T47D (cell line): ENCODE measurements at regions not wholly inside any gene's neighbourhood (a gene's known extent, or its start where the extent isn't known, plus 50 kb on each side); places are given as distances from the start of the nearest gene placed in this dataset.
"Not testable (repeated sequence)": the region's sequence is repeated elsewhere in the genome, so short reads cannot be mapped to it uniquely, and the experiment has no call there.

Experiments used
- DNase-seq, 2 experiments: peaks; one replicate each; pipeline versions ENCODE4 v3.0.0 to v3.0.0-alpha.2; 2011 to 2012; ENCODE audit warnings: low read depth in 1 of 2, low spot score in 1 of 2
- JUND ChIP-seq: IDR thresholded peaks from 2 replicates; pipeline ENCODE4 v1.6.1; 2012; ENCODE audit warnings: low read depth
- in situ Hi-C: cut with HindIII; loops from 2 replicates; pipeline ENCODE4 v1.10.0; 2016; ENCODE audit warnings: low sequenced_read_pairs, low pct_unique_long_range_greater_than_20kb

DNA sequence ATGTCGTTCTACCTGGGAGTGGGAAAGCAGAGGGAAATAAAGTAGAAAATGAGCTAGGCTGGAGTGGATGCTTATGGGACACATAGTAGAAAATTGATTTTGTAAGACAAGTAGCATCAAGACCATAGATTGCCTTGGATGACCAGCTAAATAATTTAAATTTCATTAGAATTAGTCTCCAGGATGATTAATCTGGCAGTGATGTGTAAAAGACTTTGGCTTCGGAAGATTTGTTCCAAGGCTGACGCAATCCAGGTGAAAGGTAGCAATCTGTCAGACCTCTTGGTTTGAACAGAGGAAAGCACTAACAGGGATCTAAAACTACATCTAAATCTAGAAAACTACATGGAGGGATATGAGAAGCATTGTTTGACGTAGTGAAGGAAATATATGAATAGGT is 236.5 kb downstream of the ARL4A start:
- in situ Hi-C loops = no loop called here

DNA sequence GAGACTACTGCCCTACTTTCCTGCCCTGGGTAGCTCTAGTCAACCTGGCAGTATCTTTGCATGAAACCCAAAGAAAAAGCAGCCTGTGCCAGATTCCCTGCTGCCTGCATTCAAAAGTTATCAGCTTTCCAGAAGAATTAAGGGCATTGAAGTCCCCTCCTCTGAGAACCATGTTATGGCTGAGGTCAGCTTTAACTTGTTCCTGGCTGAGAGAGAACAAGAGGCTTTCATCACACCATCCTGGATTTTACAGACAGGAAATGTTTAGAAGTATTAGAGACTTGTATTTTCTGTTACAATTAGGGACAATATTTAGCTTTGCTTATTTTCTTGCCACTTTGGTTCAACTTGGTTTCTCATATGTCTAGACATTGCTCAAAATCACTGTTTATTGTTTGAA is 238.8 kb downstream of the ARL4A start:
- in situ Hi-C loops = no loop called here

More for the DNA sequence above, 236.5 kb downstream of the ARL4A start:
- TF ChIP-seq JUND = no peak
- DNase-seq = no peak

DNA sequence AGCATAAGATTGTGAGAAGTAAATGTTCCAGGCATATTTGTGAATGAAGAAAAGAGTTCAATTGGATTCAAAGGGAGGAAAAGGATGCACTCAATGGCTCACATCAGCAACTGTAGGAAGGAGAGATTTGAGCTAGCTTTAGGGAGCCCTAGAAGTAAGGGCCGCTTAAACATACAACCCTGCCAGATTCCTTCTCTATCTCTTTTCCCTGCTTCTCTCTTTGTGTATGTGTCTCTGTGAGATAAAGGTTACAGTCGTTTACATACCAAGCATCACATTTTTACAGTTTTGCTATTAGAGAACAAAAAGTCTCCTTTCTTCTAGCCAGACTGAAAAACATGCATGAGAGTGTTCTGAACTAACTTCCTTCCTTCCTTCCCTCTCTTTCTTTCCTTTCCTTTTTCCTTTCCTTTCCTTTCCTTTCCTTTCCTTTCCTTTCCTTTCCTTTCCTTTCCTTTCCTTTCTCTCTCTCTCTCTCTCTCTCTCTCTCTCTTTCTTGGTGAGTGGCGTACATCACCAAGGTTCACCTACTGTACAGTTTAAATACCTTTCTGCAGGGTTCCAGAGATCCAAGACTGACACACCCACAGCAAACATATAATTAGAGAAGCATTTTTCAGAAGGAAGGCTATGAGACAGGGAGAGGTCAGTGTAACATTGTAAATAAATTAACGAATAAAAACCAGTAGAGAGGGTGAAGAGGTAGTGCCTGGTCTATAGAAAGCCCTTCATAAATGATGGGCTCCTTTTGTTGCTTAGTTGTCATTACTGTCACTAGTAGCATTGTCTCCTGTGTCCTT is 240.4 kb downstream of the ARL4A start:
- TF ChIP-seq JUND = no peak
- in situ Hi-C loops = no loop called here
- no peak for DNase-seq

More for the DNA sequence above, 238.8 kb downstream of the ARL4A start:
- no peak for TF ChIP-seq JUND
- no peak for DNase-seq

DNA sequence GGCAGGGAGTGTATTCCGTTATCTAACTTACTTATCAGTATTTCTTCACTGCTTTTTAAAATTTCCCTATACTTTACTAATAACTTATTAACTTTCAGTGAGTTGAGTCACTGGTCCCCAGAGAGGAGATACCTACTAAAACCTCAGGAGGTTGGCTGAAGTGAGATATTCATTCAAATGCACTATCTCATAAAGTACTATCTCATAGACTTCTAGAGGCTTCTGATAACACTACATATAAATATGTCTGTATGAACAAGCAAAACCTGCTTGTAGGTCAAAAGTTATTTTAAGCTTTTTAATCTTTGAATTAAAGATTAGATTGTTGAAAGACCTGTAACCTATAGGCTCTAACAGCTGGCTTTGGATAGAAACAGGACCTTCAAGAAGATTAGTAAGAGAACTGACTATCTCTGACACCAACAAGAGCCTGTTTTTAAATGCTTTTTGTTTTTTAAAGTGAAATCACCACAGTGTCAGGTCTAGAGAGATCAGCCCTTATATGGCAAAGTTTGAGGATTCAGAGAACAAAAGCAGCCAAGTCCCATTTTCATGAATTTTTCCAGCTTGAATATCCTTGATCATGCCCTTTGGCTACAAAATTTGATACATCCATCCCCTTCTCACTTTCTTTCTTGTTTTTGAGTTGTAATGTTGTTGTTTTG is 242.2 kb downstream of the ARL4A start:
- DNase-seq = no peak
- in situ Hi-C loops = no loop called here
- TF ChIP-seq JUND = no peak

DNA sequence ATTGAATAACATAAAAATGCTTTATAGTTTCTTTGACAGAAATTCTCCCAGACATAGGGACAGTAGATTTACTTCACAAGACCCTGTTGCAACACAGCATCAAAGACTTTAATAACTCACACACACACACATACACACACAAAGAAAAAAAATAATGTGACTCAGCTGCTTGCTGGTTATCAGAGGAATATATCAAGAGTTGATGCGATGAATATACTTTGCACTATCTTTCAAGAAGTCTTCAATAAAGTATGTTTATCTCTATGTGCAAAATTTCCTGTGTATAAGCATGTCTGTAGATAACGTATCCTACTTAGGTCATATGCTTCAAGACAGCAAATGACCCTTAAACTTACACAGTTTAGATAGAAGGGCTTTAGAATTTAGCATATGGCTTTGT is 243.1 kb downstream of the ARL4A start:
- DNase-seq = no peak
- no peak for TF ChIP-seq JUND
- in situ Hi-C loops = no loop called here

DNA sequence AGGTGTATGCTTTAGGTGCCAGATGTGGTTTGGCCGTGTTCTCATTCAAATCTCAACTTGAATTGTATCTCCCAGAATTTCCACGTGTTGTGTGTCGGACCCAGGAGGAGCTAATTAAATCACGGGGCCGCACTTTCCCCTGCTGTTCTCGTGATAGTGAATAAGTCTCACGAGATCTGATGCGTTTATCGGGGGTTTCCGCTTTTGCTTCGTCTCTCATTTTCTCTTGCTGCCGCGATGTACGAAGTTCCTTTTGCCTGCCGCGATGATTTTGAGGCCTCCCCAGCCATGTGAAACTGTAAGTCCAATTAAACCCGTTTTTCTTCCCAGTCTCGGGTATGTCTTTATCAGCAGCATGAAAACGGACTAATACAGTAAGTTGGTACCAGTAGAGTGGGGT is 244.0 kb downstream of the ARL4A start:
- DNase-seq, in situ Hi-C loops: not testable (repeated sequence)

DNA sequence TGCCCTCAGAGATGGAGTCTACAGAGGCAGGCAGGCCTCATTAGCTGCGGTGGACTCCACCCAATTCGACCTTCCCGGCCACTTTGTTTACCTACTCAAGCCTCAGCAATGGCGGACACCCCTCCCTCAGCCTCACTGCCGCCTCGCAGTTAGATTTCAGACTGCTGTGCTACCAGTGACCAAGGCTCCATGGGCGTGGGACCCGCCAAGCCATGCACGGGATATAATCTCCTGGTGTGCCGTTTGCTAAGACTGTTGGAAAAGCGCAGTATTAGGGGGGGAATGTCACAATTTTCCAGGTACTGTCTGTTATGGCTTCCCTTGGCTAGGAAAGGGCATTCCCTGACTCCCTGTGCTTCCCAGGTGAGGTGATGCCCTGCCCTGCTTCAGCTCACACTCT is 252.3 kb downstream of the ARL4A start:
- in situ Hi-C loops = no loop called here

DNA sequence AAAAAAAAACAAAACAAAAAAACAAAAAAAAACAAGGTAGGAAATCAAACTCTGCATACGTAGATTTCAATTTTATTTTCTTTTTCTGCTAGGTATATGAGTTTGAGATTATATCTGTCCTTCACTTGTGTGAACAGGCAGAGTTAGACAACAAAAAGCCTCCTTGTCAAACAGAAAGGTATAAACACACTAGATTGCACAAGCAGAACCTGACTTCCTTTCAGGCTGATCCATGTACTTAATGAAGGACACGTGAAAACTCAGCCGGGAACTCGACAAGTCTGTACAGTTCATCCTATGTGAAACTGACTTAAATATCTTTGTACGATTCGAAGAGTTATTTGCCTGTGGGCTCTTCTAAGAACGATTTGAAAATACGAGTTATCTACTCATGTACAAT is 254.1 kb downstream of the ARL4A start:
- no peak; the same call in 1 of the 2 replicates for TF ChIP-seq JUND
- peak; percentile 18 to 83 for DNase-seq
- in situ Hi-C loops = no loop called here

More for the DNA sequence above, 252.3 kb downstream of the ARL4A start:
- no peak for TF ChIP-seq JUND
- no peak for DNase-seq

DNA sequence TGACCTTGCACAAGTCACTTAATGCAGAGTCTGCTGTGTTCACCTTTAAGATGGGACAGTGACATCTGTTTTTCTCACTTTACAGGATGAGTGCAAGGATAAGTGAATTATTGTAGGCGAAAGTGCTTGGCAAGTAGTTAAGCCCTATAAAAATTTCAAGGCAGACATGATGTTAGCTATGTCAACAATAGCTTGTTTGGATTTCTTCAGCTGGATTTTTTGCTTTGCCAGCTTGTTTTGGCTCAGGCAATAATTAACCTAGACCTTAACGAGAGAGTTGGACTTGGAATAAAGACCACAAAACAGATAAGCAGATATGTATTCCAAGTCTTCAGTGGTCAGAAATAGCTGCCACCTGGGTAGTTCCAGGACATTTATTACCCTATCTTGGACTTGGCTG is 255.2 kb downstream of the ARL4A start:
- in situ Hi-C loops = no loop called here
- TF ChIP-seq JUND = peak; percentile 89
- DNase-seq = peak; percentile 25 to 86

DNA sequence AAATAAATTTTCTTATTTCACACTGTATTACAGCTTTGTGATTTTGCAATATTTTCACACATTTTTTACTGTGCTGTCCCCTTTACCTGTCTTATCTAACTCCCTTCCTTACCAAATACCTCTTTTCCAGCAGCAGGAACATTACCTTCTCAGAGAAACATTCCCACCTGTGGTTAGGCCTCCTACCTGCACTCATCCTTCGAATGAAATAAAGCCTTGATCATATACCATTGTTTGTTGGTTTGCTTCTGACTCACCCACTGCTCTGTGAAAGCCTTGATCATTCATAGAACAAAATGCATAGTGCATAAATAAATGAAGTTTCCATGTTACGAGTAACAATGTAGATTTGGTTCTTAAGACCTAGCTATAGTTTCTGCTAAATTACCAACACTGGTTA is 256.3 kb downstream of the ARL4A start:
- DNase-seq = no peak
- in situ Hi-C loops = no loop called here
- no peak for TF ChIP-seq JUND

DNA sequence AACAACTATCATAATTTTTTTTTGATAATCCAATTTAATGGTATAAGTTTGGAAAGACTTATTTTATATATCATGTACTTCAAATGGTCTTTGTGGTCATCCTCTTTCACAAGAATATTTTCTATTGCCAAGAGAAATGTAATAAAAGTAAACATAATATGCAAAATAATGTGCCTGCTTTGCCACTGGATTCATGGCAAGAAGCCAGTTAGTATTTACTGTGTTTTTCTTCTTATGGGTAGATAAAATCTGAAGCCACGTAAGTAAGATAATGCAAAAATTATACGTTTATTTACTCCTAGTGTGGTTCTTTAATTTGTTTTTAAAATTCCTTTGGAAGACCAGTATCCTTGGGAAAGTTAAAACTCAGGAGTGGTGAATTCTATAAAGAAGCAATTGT is 258.5 kb downstream of the ARL4A start:
- TF ChIP-seq JUND = peak; percentile 54; the same call in 1 of the 2 replicates

DNA sequence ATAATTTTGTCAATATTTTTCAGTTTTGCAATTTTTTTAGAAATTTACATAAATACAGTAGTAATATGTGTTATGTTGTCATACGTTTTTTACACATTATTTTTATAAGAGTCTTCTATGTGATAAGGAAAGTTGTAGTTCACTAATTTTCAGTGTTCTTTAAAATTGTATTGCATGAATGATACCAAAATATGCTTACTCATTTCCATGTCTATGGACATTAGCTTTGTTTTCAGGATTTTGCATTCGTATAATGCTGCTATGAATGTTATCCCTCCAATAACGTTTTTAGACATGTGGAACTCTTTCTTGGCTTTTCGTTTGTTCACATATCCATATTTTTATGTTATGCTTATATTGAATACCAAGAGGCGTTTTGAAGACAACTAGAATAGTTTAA is 260.0 kb downstream of the ARL4A start:
- in situ Hi-C loops = no loop called here
- TF ChIP-seq JUND = no peak
- no peak for DNase-seq

More for the DNA sequence above, 258.5 kb downstream of the ARL4A start:
- peak in 1 of 2 experiments; percentile 37 for DNase-seq
- in situ Hi-C loops = no loop called here
